H1 (cell line): ENCODE measurements at regions not wholly inside any gene's neighbourhood (a gene's known extent, or its start where the extent isn't known, plus 50 kb on each side); places are given as distances from the start of the nearest gene placed in this dataset.

Experiments
- CTCF ChIA-PET: fragments of 300-600 bp; sonication (Branson Sonifier 250); formaldehyde crosslinking; loops from one replicate; lab custom pipeline; 2021; ENCODE audit not compliant: partially characterized antibody; lab: Charles Lee
- POLR2A ChIA-PET: fragments of 300-600 bp; sonication (Branson Sonifier 250); formaldehyde crosslinking; loops from one replicate; lab custom pipeline; 2021; ENCODE audit warnings: inconsistent platforms; ENCODE audit not compliant: partially characterized antibody; lab: Charles Lee
- DNase-seq, 2 experiments: peaks; one replicate each; pipeline versions ENCODE4 v3.0.0 to v3.0.0-alpha.2; 2010 to 2022; ENCODE audit warnings: low spot score in 2 of 2, low read depth in 1 of 2, mixed read lengths in 1 of 2
- FAIRE-seq: peaks from 2 replicates; lab custom pipeline; 2011; peaks lifted over from hg19 to GRCh38; lab: Jason Lieb, UNC
- H2AFZ ChIP-seq: 2 replicates; pipeline ENCODE4 v1.8.1; 2012; ENCODE audit warnings: low read length, inconsistent platforms
- H2AK5ac ChIP-seq: 2 replicates; pipeline ENCODE4 v1.6.1; 2013; ENCODE audit warnings: low read depth, low read length
- H2BK120ac ChIP-seq: replicated peaks from 2 replicates; pipeline ENCODE3; 2013; ENCODE audit warnings: low read depth, low read length, inconsistent platforms
- H2BK12ac ChIP-seq: 2 replicates; pipeline ENCODE4 v1.6.1; 2013; ENCODE audit warnings: low read depth, low read length
- H2BK15ac ChIP-seq: 2 replicates; pipeline ENCODE4 v1.6.1; 2013; ENCODE audit warnings: low read length
- H2BK20ac ChIP-seq: 2 replicates; pipeline ENCODE4 v1.6.1; 2013; ENCODE audit warnings: low read length
- H2BK5ac ChIP-seq: 2 replicates; pipeline ENCODE4 v1.6.1; 2013; ENCODE audit warnings: low read depth, low read length
- H3K14ac ChIP-seq: 2 replicates; pipeline ENCODE4 v1.6.1; 2013; ENCODE audit warnings: inconsistent platforms; ENCODE audit not compliant: insufficient read length
- H3K18ac ChIP-seq: 2 replicates; pipeline ENCODE4 v1.6.1; 2013; ENCODE audit warnings: low read length; ENCODE audit errors: extremely low read depth
- H3K23ac ChIP-seq: 2 replicates; pipeline ENCODE4 v1.6.1; 2013; ENCODE audit warnings: inconsistent platforms; ENCODE audit not compliant: insufficient read length
- H3K23me2 ChIP-seq: 2 replicates; pipeline ENCODE4 v1.6.1; 2013; ENCODE audit warnings: low read depth, low read length
- H3K27ac ChIP-seq: 2 replicates; pipeline ENCODE4 v1.6.1; 2011; ENCODE audit warnings: low read depth, low read length, inconsistent platforms
- H3K27me3 ChIP-seq, 4 experiments: replicated peaks in 1 of 4; 1 replicate in 1 of 4; 2 replicates in 3 of 4; pipeline versions ENCODE4 v1.6.1 to v1.8.1; 2011 to 2013; ENCODE audit warnings: low read length in 3 of 4, mild to moderate bottlenecking in 3 of 4, inconsistent platforms in 2 of 4, mixed read lengths in 2 of 4, moderate library complexity in 1 of 4; ENCODE audit not compliant: control insufficient read depth in 3 of 4, insufficient read depth in 3 of 4; ENCODE audit errors: extremely low read depth in 1 of 4
- H3K36me3 ChIP-seq, 4 experiments: 2 replicates each; pipeline versions ENCODE4 v1.6.1 to v1.8.1; 2011 to 2013; ENCODE audit warnings: mild to moderate bottlenecking in 4 of 4, low read length in 3 of 4, moderate library complexity in 2 of 4, control low read depth in 1 of 4, inconsistent platforms in 1 of 4; ENCODE audit not compliant: insufficient read depth in 4 of 4, control insufficient read depth in 2 of 4
- H3K4ac ChIP-seq: replicated peaks from 2 replicates; pipeline ENCODE3; 2013; ENCODE audit warnings: low read length, low read depth, mixed read lengths, inconsistent platforms; ENCODE audit not compliant: insufficient read length
- H3K4me1 ChIP-seq, 4 experiments: replicated peaks in 1 of 4; 1 replicate in 1 of 4; 2 replicates in 3 of 4; pipeline versions ENCODE4 v1.6.1 to v1.8.1; 2011 to 2013; ENCODE audit warnings: low read length in 3 of 4, inconsistent platforms in 2 of 4, mixed read lengths in 1 of 4; ENCODE audit not compliant: insufficient read depth in 4 of 4, control insufficient read depth in 3 of 4
- H3K4me2 ChIP-seq, 2 experiments: 2 replicates each; pipeline versions ENCODE4 v1.6.1 to v1.8.1; 2011 to 2013; ENCODE audit warnings: low read depth in 2 of 2, low read length in 2 of 2, control low read depth in 1 of 2, inconsistent platforms in 1 of 2, mild to moderate bottlenecking in 1 of 2; ENCODE audit not compliant: insufficient read depth in 1 of 2
- H3K4me3 ChIP-seq, 4 experiments: fragments of 200-600, 300-600 bp in 1 of 4; sonication (generic), shearing (Covaris generic), sonication (Bioruptor Twin) in 1 of 4; 2 replicates each; pipeline versions ENCODE4 v1.5.1 to v1.8.1; 2011 to 2016; ENCODE audit warnings: low read length in 4 of 4, low read depth in 3 of 4, control low read depth in 2 of 4, inconsistent platforms in 2 of 4, mild to moderate bottlenecking in 2 of 4, mixed read lengths in 1 of 4, moderate library complexity in 1 of 4; ENCODE audit not compliant: insufficient read depth in 2 of 4; ENCODE audit errors: extremely low read depth in 1 of 4
- H3K56ac ChIP-seq: replicated peaks from 2 replicates; pipeline ENCODE3; 2013; ENCODE audit warnings: low read depth, mild to moderate bottlenecking, mixed read lengths, low read length, inconsistent platforms; ENCODE audit not compliant: insufficient read length
- H3K79me1 ChIP-seq: 2 replicates; pipeline ENCODE4 v1.6.1; 2013; ENCODE audit warnings: low read depth, low read length, control low read depth
- H3K79me2 ChIP-seq, 2 experiments: 2 replicates each; pipeline versions ENCODE4 v1.6.1 to v1.8.1; 2012 to 2013; ENCODE audit warnings: low read length in 2 of 2, mild to moderate bottlenecking in 2 of 2, inconsistent platforms in 1 of 2; ENCODE audit not compliant: insufficient read depth in 2 of 2, control insufficient read depth in 1 of 2
- H3K9ac ChIP-seq, 4 experiments: replicated peaks in 1 of 4; 1 replicate in 1 of 4; 2 replicates in 3 of 4; pipeline versions ENCODE4 v1.6.1 to v1.8.1; 2011 to 2013; ENCODE audit warnings: low read depth in 3 of 4, low read length in 3 of 4, control low read depth in 2 of 4, mild to moderate bottlenecking in 2 of 4, moderate library complexity in 2 of 4, inconsistent platforms in 1 of 4; ENCODE audit errors: extremely low read depth in 1 of 4
- H3K9me3 ChIP-seq, 2 experiments: 2 replicates each; pipeline versions ENCODE4 v1.6.1 to v1.8.1; 2012 to 2013; ENCODE audit warnings: mild to moderate bottlenecking in 2 of 2, moderate library complexity in 2 of 2, control low read depth in 1 of 2, inconsistent platforms in 1 of 2, low read depth in 1 of 2, low read length in 1 of 2, mixed read lengths in 1 of 2; ENCODE audit not compliant: insufficient read depth in 2 of 2
- H4K20me1 ChIP-seq, 2 experiments: replicated peaks in 1 of 2; 2 replicates each; pipeline versions ENCODE3 to v1.8.1; 2011 to 2013; ENCODE audit warnings: inconsistent platforms in 2 of 2, low read length in 2 of 2, mild to moderate bottlenecking in 1 of 2; ENCODE audit not compliant: insufficient read depth in 2 of 2, control insufficient read depth in 1 of 2
- H4K5ac ChIP-seq: 2 replicates; pipeline ENCODE4 v1.6.1; 2013; ENCODE audit warnings: low read length, low read depth, mixed read lengths, inconsistent platforms; ENCODE audit not compliant: insufficient read length
- H4K8ac ChIP-seq: 2 replicates; pipeline ENCODE4 v1.8.0; 2013; ENCODE audit warnings: mild to moderate bottlenecking, moderate library complexity, low read length, inconsistent platforms; ENCODE audit not compliant: insufficient read depth; ENCODE audit errors: extremely low read depth
- H4K91ac ChIP-seq: replicated peaks from 2 replicates; pipeline ENCODE3; 2013; ENCODE audit warnings: low read length, mixed read lengths, inconsistent platforms; ENCODE audit not compliant: insufficient read length
- CEBPB ChIP-seq: IDR thresholded peaks from 2 replicates; pipeline ENCODE4 v1.6.1; 2012; ENCODE audit warnings: low read depth, low read length
- CREB1 ChIP-seq: IDR thresholded peaks from 2 replicates; pipeline ENCODE4 v1.6.1; 2012; ENCODE audit warnings: inconsistent platforms
- WGBS, 2 experiments: shearing (Covaris generic) in 1 of 2; methylation state at CpG; one replicate each; pipeline versions ENCODE4 v1.1.6 to v1.1.7; 2013 to 2015; ENCODE audit warnings: low lambda C conversion rate in 2 of 2, mixed read lengths in 2 of 2, inconsistent platforms in 1 of 2, low coverage in 1 of 2, missing lambda C conversion rate in 1 of 2; ENCODE audit not compliant: insufficient replicate concordance in 2 of 2, insufficient coverage in 1 of 2, insufficient read length in 1 of 2; ENCODE audit errors: extremely low coverage in 1 of 2, missing lambda C conversion rate in 1 of 2; 5-methylcytosine and 5-hydroxymethylcytosine counted together

DNA sequence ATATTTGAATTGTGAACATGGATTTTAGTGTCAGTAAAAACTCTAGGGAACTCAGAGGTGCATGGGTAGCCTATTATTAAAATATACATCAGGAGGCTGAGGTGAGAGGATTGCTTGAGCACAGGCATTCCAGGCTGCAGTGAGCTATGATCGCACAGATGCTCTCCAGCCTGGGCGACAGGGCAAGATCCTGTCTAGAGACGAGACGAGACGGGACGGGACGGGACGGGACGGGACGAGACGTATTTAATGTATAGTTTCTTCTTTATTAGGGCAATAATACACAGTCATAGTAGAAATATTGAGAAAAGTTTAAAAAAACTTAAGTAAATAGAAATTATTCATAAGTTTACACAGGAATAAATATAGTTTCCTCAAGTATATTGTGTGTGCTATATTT, 89.3 kb downstream of the DIPK2A start:
- no peak overlapping the region for H2AK5ac ChIP-seq
- no peaks in the 10 kb centered on the region for H4K20me1 ChIP-seq
- no peak overlapping the region for H4K5ac ChIP-seq
- no peaks in the 10 kb centered on the region for H3K79me1 ChIP-seq
- no peaks in the 10 kb centered on the region for H3K36me3 ChIP-seq
- ChIA-PET POLR2A (no interaction called here), CTCF (no interaction called here)
- no peak overlapping the region for H3K4me3 ChIP-seq
- no peak overlapping the region for H4K91ac ChIP-seq
- 95% methylated on average over 11 of the region's 11 CpGs; no CpG with 5 or more reads in 1 of the 2 experiments for WGBS, 2 experiments
- no peak overlapping the region for H2BK15ac ChIP-seq
- no peaks in the 10 kb centered on the region for H3K4me1 ChIP-seq
- H3K4ac ChIP-seq = no peak overlapping the region
- H3K27me3 ChIP-seq = no peaks in the 10 kb centered on the region
- H3K27ac ChIP-seq = no peak overlapping the region
- H3K4me2 ChIP-seq = no peak overlapping the region
- H3K9ac ChIP-seq = no peak overlapping the region
- H2BK12ac ChIP-seq = no peak overlapping the region
- H3K23me2 ChIP-seq = no peaks in the 10 kb centered on the region
- H2BK120ac ChIP-seq = no peak overlapping the region
- no peak overlapping the region for H2AFZ ChIP-seq
- no peak overlapping the region for H3K14ac ChIP-seq
- no peak overlapping the region for H2BK20ac ChIP-seq
- no peak overlapping the region for H3K23ac ChIP-seq
- H3K18ac ChIP-seq = no peak overlapping the region
- H2BK5ac ChIP-seq = no peak overlapping the region
- no peak overlapping the region for H4K8ac ChIP-seq
- no peak for FAIRE-seq
- no peaks in the 10 kb centered on the region for H3K9me3 ChIP-seq
- no peak overlapping the region for H3K56ac ChIP-seq
- H3K79me2 ChIP-seq = no peaks in the 10 kb centered on the region
- no peak for DNase-seq
- TF ChIP-seq CEBPB = no peak
- no peak for TF ChIP-seq CREB1
